Neuronal stem cell (in vitro differentiated cells): ENCODE measurements at regions not wholly inside any gene's neighbourhood (a gene's known extent, or its start where the extent isn't known, plus 50 kb on each side); places are given as distances from the start of the nearest gene placed in this dataset.

Experiments
- DNase-seq: peaks from one replicate; pipeline ENCODE4 v3.0.0-alpha.2; 2013; ENCODE audit warnings: low spot score
- H2AFZ ChIP-seq: one replicate; pipeline ENCODE4 v1.6.1; 2013; ENCODE audit warnings: mild to moderate bottlenecking, low read length, inconsistent platforms
- H2AK5ac ChIP-seq: 2 replicates; pipeline ENCODE4 v1.6.1; 2013; ENCODE audit warnings: low read depth, mild to moderate bottlenecking, inconsistent platforms, low read length, moderate library complexity, mixed read lengths
- H2BK120ac ChIP-seq: 2 replicates; pipeline ENCODE4 v1.6.1; 2013; ENCODE audit warnings: low read depth, mild to moderate bottlenecking, inconsistent platforms, low read length, moderate library complexity, mixed read lengths
- H2BK12ac ChIP-seq: one replicate; pipeline ENCODE4 v1.6.1; 2013; ENCODE audit warnings: low read length, inconsistent platforms
- H2BK15ac ChIP-seq: 2 replicates; pipeline ENCODE4 v1.6.1; 2013; ENCODE audit warnings: mild to moderate bottlenecking, low read length, inconsistent platforms, mixed read lengths
- H2BK5ac ChIP-seq: one replicate; pipeline ENCODE4 v1.6.1; 2013; ENCODE audit warnings: inconsistent platforms, mild to moderate bottlenecking, low read length, moderate library complexity
- H3K14ac ChIP-seq: one replicate; pipeline ENCODE4 v1.6.1; 2013; ENCODE audit warnings: low read length, inconsistent platforms
- H3K18ac ChIP-seq: 2 replicates; pipeline ENCODE4 v1.6.1; 2013; ENCODE audit warnings: low read length, inconsistent platforms
- H3K23ac ChIP-seq: 2 replicates; pipeline ENCODE4 v1.6.1; 2013; ENCODE audit warnings: low read depth, mild to moderate bottlenecking, mixed read lengths, low read length, inconsistent platforms; ENCODE audit not compliant: poor library complexity
- H3K27ac ChIP-seq: replicated peaks from 3 replicates; pipeline ENCODE4 v1.5.1; 2013; ENCODE audit warnings: low read length, inconsistent platforms
- H3K27me3 ChIP-seq, 3 experiments: 2 replicates each; pipeline ENCODE4 v1.6.1; 2013; ENCODE audit warnings: low read length in 3 of 3, mild to moderate bottlenecking in 2 of 3, inconsistent platforms in 1 of 3, low read depth in 1 of 3, mixed read lengths in 1 of 3, moderate library complexity in 1 of 3; ENCODE audit not compliant: control insufficient read depth in 3 of 3, insufficient read depth in 3 of 3
- H3K36me3 ChIP-seq, 2 donors: replicated peaks in 1 of 2; 2 replicates each; pipeline ENCODE4 v1.6.1; 2013; ENCODE audit warnings: low read length in 2 of 2; ENCODE audit not compliant: control insufficient read depth in 2 of 2, insufficient read depth in 2 of 2
- H3K4ac ChIP-seq: 2 replicates; pipeline ENCODE4 v1.6.1; 2013; ENCODE audit warnings: inconsistent platforms, mild to moderate bottlenecking, low read length, moderate library complexity
- H3K4me1 ChIP-seq, 2 donors: 1 replicate in 1 of 2; 2 replicates in 1 of 2; pipeline ENCODE4 v1.6.1; 2013; ENCODE audit warnings: low read length in 2 of 2, low read depth in 1 of 2; ENCODE audit not compliant: control insufficient read depth in 2 of 2, insufficient read depth in 1 of 2
- H3K4me2 ChIP-seq: one replicate; pipeline ENCODE4 v1.6.1; 2013; ENCODE audit warnings: mild to moderate bottlenecking, low read length, inconsistent platforms; ENCODE audit not compliant: insufficient read depth, poor library complexity, severe bottlenecking
- H3K4me3 ChIP-seq, 2 donors: 2 replicates each; pipeline ENCODE4 v1.5.1; 2013; ENCODE audit warnings: low read length in 2 of 2, mild to moderate bottlenecking in 2 of 2, inconsistent platforms in 1 of 2, moderate library complexity in 1 of 2
- H3K79me1 ChIP-seq: one replicate; pipeline ENCODE4 v1.6.1; 2013; ENCODE audit warnings: low read depth, mild to moderate bottlenecking, inconsistent platforms, low read length, moderate library complexity
- H3K9ac ChIP-seq: one replicate; pipeline ENCODE4 v1.6.1; 2013; ENCODE audit warnings: mild to moderate bottlenecking, low read depth, low read length, inconsistent platforms; ENCODE audit not compliant: poor library complexity
- H3K9me3 ChIP-seq, 2 donors: replicated peaks in 1 of 2; 2 replicates each; pipeline versions ENCODE3 to v1.6.1; 2013; ENCODE audit warnings: low read length in 2 of 2, mild to moderate bottlenecking in 2 of 2, inconsistent platforms in 1 of 2, low read depth in 1 of 2, mixed read lengths in 1 of 2, moderate library complexity in 1 of 2; ENCODE audit not compliant: control insufficient read depth in 2 of 2, insufficient read depth in 1 of 2
- H4K8ac ChIP-seq: one replicate; pipeline ENCODE4 v1.6.1; 2013; ENCODE audit warnings: low read depth, mild to moderate bottlenecking, inconsistent platforms, low read length, moderate library complexity
- H4K91ac ChIP-seq: one replicate; pipeline ENCODE4 v1.6.1; 2013; ENCODE audit warnings: low read length, low read depth, mild to moderate bottlenecking, inconsistent platforms; ENCODE audit not compliant: poor library complexity
- WGBS, 2 donors: extraction: QIAGEN DNeasy Blood & Tissue Kit; methylation state at CpG; one replicate each; pipeline ENCODE4 v1.1.7; 2013; ENCODE audit warnings: missing lambda C conversion rate in 2 of 2, mixed read lengths in 1 of 2; ENCODE audit not compliant: insufficient read length in 2 of 2, insufficient replicate concordance in 1 of 2; ENCODE audit errors: extremely low coverage in 2 of 2; 5-methylcytosine and 5-hydroxymethylcytosine counted together

DNA sequence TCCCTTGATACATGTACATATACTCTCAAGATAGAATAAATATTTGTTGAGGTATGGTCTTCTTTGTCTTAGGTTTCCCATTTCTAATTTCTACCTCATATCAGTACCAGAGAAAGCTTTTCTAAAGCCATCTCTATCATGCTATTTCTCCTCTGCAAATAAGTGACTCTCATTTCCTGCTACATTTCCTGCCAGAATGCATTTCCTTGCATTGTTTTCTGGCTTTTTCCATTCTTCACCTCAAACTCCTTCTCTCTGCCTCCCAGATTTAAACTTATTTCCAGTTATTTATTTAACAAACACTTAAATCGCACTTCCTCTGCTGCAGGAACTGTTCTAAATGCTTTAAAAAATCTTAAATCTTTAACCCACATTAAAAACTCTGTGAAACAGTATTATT is 74.4 kb upstream of the STMND1 start:
- no peak for DNase-seq
- no peaks in the 10 kb centered on the region for H3K9me3 ChIP-seq
- no peak overlapping the region for H3K23ac ChIP-seq
- H3K4me1 ChIP-seq: peaks cover 0 to 2% of the 10 kb centered on the region in 2 donors
- no peaks in the 10 kb centered on the region for H3K36me3 ChIP-seq
- H4K91ac ChIP-seq: no peak overlapping the region
- H3K14ac ChIP-seq: no peak overlapping the region
- H2BK5ac ChIP-seq: no peak overlapping the region
- no peak overlapping the region for H2BK120ac ChIP-seq
- no peak overlapping the region for H3K27ac ChIP-seq
- H3K4me2 ChIP-seq: no peak overlapping the region
- H2BK12ac ChIP-seq: no peak overlapping the region
- H3K27me3 ChIP-seq: no peaks in the 10 kb centered on the region
- no peak overlapping the region for H3K9ac ChIP-seq
- H2AK5ac ChIP-seq: no peak overlapping the region
- no peak overlapping the region for H2BK15ac ChIP-seq
- no peak overlapping the region for H3K4ac ChIP-seq
- H3K4me3 ChIP-seq: no peak overlapping the region
- WGBS, 2 donors: 100% methylated on average over 1 of the region's 1 CpG; no CpG with 5 or more reads in 1 of the 2 donors
- H3K18ac ChIP-seq: no peak overlapping the region
- no peaks in the 10 kb centered on the region for H3K79me1 ChIP-seq
- no peak overlapping the region for H4K8ac ChIP-seq
- no peak overlapping the region for H2AFZ ChIP-seq

GRCh38 chr6:17022604-17023003 is 79.2 kb upstream of the STMND1 start:
- Histone ChIP-seq H2AK5ac (no peak overlapping the region), H2AFZ (no peak overlapping the region), H2BK12ac (no peak overlapping the region), H2BK120ac (no peak overlapping the region), H2BK5ac (no peak overlapping the region), H3K79me1 (no peaks in the 10 kb centered on the region), H4K91ac (no peak overlapping the region), H3K4me3 (no peak overlapping the region), H3K4me2 (no peak overlapping the region), H3K23ac (no peak overlapping the region), H3K27me3 (no peaks in the 10 kb centered on the region), H3K9ac (no peak overlapping the region), H3K14ac (no peak overlapping the region), H2BK15ac (no peak overlapping the region), H3K4me1 (no peaks in the 10 kb centered on the region), H3K27ac (no peak overlapping the region), H3K9me3 (no peaks in the 10 kb centered on the region), H3K4ac (no peak overlapping the region), H3K18ac (no peak overlapping the region), H4K8ac (no peak overlapping the region), H3K36me3 (no peaks in the 10 kb centered on the region)
- WGBS, 2 donors: no CpG with 5 or more reads among the region's 3 CpGs
- DNase-seq: no peak

DNA sequence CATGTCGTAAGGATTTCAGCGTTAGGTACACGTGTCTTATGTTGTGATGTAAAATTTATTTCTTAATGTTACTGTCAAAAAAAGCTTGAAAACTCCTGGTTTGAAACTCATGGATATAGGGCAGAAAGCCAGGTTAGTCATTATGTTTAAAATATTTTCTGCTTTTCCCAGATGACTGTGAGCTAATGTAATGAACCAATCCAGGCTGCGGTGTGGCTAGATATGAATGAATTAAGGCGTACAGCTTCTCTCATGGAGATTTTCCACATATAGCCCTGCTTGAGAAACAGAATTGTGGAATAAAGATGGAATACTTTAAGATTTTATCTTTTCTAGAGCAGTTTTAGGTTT is 80.3 kb upstream of the STMND1 start:
- Histone ChIP-seq H3K18ac (no peak overlapping the region), H2AFZ (no peak overlapping the region), H2BK5ac (no peak overlapping the region), H2AK5ac (no peak overlapping the region), H2BK120ac (no peak overlapping the region), H2BK15ac (no peak overlapping the region), H3K4me1 (no peaks in the 10 kb centered on the region), H3K27ac (no peak overlapping the region), H3K4ac (no peak overlapping the region), H3K27me3 (no peaks in the 10 kb centered on the region), H3K14ac (no peak overlapping the region), H3K4me3 (no peak overlapping the region), H3K79me1 (no peaks in the 10 kb centered on the region), H4K91ac (no peak overlapping the region), H3K9ac (no peak overlapping the region), H4K8ac (no peak overlapping the region), H3K36me3 (no peaks in the 10 kb centered on the region), H3K9me3 (no peaks in the 10 kb centered on the region), H2BK12ac (no peak overlapping the region), H3K23ac (no peak overlapping the region), H3K4me2 (no peak overlapping the region)
- WGBS, 2 donors: no CpG with 5 or more reads among the region's 5 CpGs
- no peak for DNase-seq

GRCh38 chr6:17020889-17021538 is 80.8 kb upstream of the STMND1 start:
- H3K27me3 ChIP-seq: no peaks in the 10 kb centered on the region
- H4K8ac ChIP-seq: no peak overlapping the region
- no peak overlapping the region for H3K18ac ChIP-seq
- H2BK120ac ChIP-seq: no peak overlapping the region
- H4K91ac ChIP-seq: no peak overlapping the region
- H2BK5ac ChIP-seq: no peak overlapping the region
- H3K4me2 ChIP-seq: no peak overlapping the region
- no peaks in the 10 kb centered on the region for H3K9me3 ChIP-seq
- no CpG with 5 or more reads among the region's 3 CpGs for WGBS, 2 donors
- no peaks in the 10 kb centered on the region for H3K79me1 ChIP-seq
- no peak overlapping the region for H3K4me3 ChIP-seq
- H2AFZ ChIP-seq: no peak overlapping the region
- no peak overlapping the region for H3K4ac ChIP-seq
- H3K4me1 ChIP-seq: no peaks in the 10 kb centered on the region
- H2BK15ac ChIP-seq: no peak overlapping the region
- H3K14ac ChIP-seq: no peak overlapping the region
- H3K36me3 ChIP-seq: no peaks in the 10 kb centered on the region
- H3K27ac ChIP-seq: no peak overlapping the region
- no peak overlapping the region for H2AK5ac ChIP-seq
- no peak overlapping the region for H2BK12ac ChIP-seq
- no peak overlapping the region for H3K23ac ChIP-seq
- no peak overlapping the region for H3K9ac ChIP-seq
- DNase-seq: no peak
